ENCODE measurements at regions not wholly inside any gene's neighbourhood (a gene's known extent, or its start where the extent isn't known, plus 50 kb on each side); places are given as distances from the start of the nearest gene placed in this dataset.

- H3K27me3 ChIP-seq, result no peaks in the 10 kb centered on the region
- H3K36me3 ChIP-seq, result no peaks in the 10 kb centered on the region
- H3K4me1 ChIP-seq, result no peaks in the 10 kb centered on the region
- DNase-seq, result no peak
- no peaks in the 10 kb centered on the region for H3K9me3 ChIP-seq
- intact Hi-C loops (cut with DNase I; ENCODE audit: low total_unique reads), result no loop called here
- no peak overlapping the region for H3K4me3 ChIP-seq
- no peak overlapping the region for H3K27ac ChIP-seq
- TF ChIP-seq CTCF (IDR thresholded peaks at IDR 0.05), result no peak
Measured at GRCh38 chr7:126178865-126179264, 1073.9 kb downstream of the GRM8 start.

GRCh38 chr7:126177782-126178181 lies 1075.0 kb downstream of the GRM8 start:
- Histone ChIP-seq H3K4me1 (no peaks in the 10 kb centered on the region), H3K27ac (no peak overlapping the region), H3K27me3 (no peaks in the 10 kb centered on the region), H3K36me3 (no peaks in the 10 kb centered on the region), H3K4me3 (no peak overlapping the region), H3K9me3 (no peaks in the 10 kb centered on the region)
- no peak for DNase-seq
- no peak for TF ChIP-seq CTCF (IDR thresholded peaks at IDR 0.05)
- intact Hi-C loops (cut with DNase I; ENCODE audit: low total_unique reads), result no loop called here

- H3K27me3 ChIP-seq, result no peaks in the 10 kb centered on the region
- H3K4me1 ChIP-seq, result no peaks in the 10 kb centered on the region
- DNase-seq, result no peak
- H3K36me3 ChIP-seq, result no peaks in the 10 kb centered on the region
- H3K4me3 ChIP-seq, result no peak overlapping the region
- no peak overlapping the region for H3K27ac ChIP-seq
- H3K9me3 ChIP-seq, result no peaks in the 10 kb centered on the region
- intact Hi-C loops (cut with DNase I; ENCODE audit: low total_unique reads), result no loop called here
- TF ChIP-seq CTCF (IDR thresholded peaks at IDR 0.05), result no peak
Measured at GRCh38 chr7:126166645-126167044, 1086.1 kb downstream of the GRM8 start.

- no peak overlapping the region for H3K27ac ChIP-seq
- H3K9me3 ChIP-seq, result no peaks in the 10 kb centered on the region
- no peaks in the 10 kb centered on the region for H3K4me1 ChIP-seq
- H3K27me3 ChIP-seq, result no peaks in the 10 kb centered on the region
- H3K36me3 ChIP-seq, result no peaks in the 10 kb centered on the region
- DNase-seq, result no peak
- no peak overlapping the region for H3K4me3 ChIP-seq
- TF ChIP-seq CTCF (IDR thresholded peaks at IDR 0.05), result no peak
- intact Hi-C loops (cut with DNase I; ENCODE audit: low total_unique reads), result no loop called here
Measured at GRCh38 chr7:126163647-126164046, 1089.1 kb downstream of the GRM8 start.

- Histone ChIP-seq H3K4me1 (no peaks in the 10 kb centered on the region), H3K9me3 (no peaks in the 10 kb centered on the region), H3K27me3 (no peaks in the 10 kb centered on the region), H3K27ac (no peak overlapping the region), H3K36me3 (no peaks in the 10 kb centered on the region), H3K4me3 (no peak overlapping the region)
- intact Hi-C loops (cut with DNase I; ENCODE audit: low total_unique reads), result no loop called here
- no peak for TF ChIP-seq CTCF (IDR thresholded peaks at IDR 0.05)
- no peak for DNase-seq
Measured at GRCh38 chr7:126157391-126157790, 1095.3 kb downstream of the GRM8 start.

GRCh38 chr7:126150278-126150958 lies 1102.3 kb downstream of the GRM8 start:
- no peak for TF ChIP-seq CTCF (IDR thresholded peaks at IDR 0.05)
- Histone ChIP-seq H3K4me1 (no peaks in the 10 kb centered on the region), H3K4me3 (no peak overlapping the region), H3K36me3 (no peaks in the 10 kb centered on the region), H3K27me3 (no peaks in the 10 kb centered on the region), H3K9me3 (no peaks in the 10 kb centered on the region), H3K27ac (no peak overlapping the region)
- DNase-seq, result no peak
- intact Hi-C loops (cut with DNase I; ENCODE audit: low total_unique reads), result no loop called here
